HG03175 (cell line): ENCODE measurements at regions not wholly inside any gene's neighbourhood (a gene's known extent, or its start where the extent isn't known, plus 50 kb on each side); places are given as distances from the start of the nearest gene placed in this dataset.

ENCODE experiments used
- ATAC-seq: cut with Tn5 transposase; IDR thresholded peaks from one replicate; pipeline ENCODE4 v1.9.1; 2021; ENCODE audit warnings: mild to moderate bottlenecking, moderate library complexity; ENCODE audit not compliant: unreplicated experiment

GRCh38 chr17:33403194-33403593 lies 110.1 kb upstream of the ASIC2 start:
- ATAC-seq: no peak

- no peak for ATAC-seq
Observed at GRCh38 chr17:33404070-33404819, 111.2 kb upstream of the ASIC2 start.

GRCh38 chr17:33416131-33416530 lies 123.0 kb upstream of the ASIC2 start:
- no peak for ATAC-seq

GRCh38 chr17:33421933-33422332 lies 128.8 kb upstream of the ASIC2 start:
- ATAC-seq: no peak

GRCh38 chr17:33433581-33433980 lies 140.5 kb upstream of the ASIC2 start:
- no peak for ATAC-seq

GRCh38 chr17:33434841-33435240 lies 141.7 kb upstream of the ASIC2 start:
- no peak for ATAC-seq

GRCh38 chr17:33435721-33436301 lies 142.7 kb upstream of the ASIC2 start:
- ATAC-seq: no peak

GRCh38 chr17:33436321-33436720 lies 143.2 kb upstream of the ASIC2 start:
- ATAC-seq: no peak

GRCh38 chr17:33438139-33438538 lies 145.0 kb upstream of the ASIC2 start:
- no peak for ATAC-seq

- ATAC-seq: no peak
Observed at GRCh38 chr17:33438578-33438977, 145.5 kb upstream of the ASIC2 start.

- no peak for ATAC-seq
Observed at GRCh38 chr17:33442320-33442719, 149.2 kb upstream of the ASIC2 start.

- no peak for ATAC-seq
Observed at GRCh38 chr17:33444731-33445130, 151.6 kb upstream of the ASIC2 start.

- ATAC-seq: no peak
Observed at GRCh38 chr17:33447090-33447489, 154.0 kb upstream of the ASIC2 start.

GRCh38 chr17:33451221-33451620 lies 158.1 kb upstream of the ASIC2 start:
- ATAC-seq: no peak

- ATAC-seq: no peak
Observed at GRCh38 chr17:33457477-33457876, 164.4 kb upstream of the ASIC2 start.

GRCh38 chr17:33459078-33459940 lies 166.2 kb upstream of the ASIC2 start:
- no peak for ATAC-seq

- no peak for ATAC-seq
Observed at GRCh38 chr17:33460781-33461450, 167.8 kb upstream of the ASIC2 start.

- ATAC-seq: no peak
Observed at GRCh38 chr17:33463887-33464286, 170.8 kb upstream of the ASIC2 start.

- ATAC-seq: no peak
Observed at GRCh38 chr17:33464669-33465280, 171.7 kb upstream of the ASIC2 start.

- no peak for ATAC-seq
Observed at GRCh38 chr17:33469421-33469820, 176.3 kb upstream of the ASIC2 start.

GRCh38 chr17:33469911-33470310 lies 176.8 kb upstream of the ASIC2 start:
- ATAC-seq: no peak
